ENCODE measurements at regions not wholly inside any gene's neighbourhood (a gene's known extent, or its start where the extent isn't known, plus 50 kb on each side); places are given as distances from the start of the nearest gene placed in this dataset.

- Mint-ChIP-seq H3K9me3 (ENCODE audit: unreplicated experiment) (no peaks in the 10 kb centered on the region), H3K4me3 (ENCODE audit: unreplicated experiment) (no peak overlapping the region), H3K4me1 (ENCODE audit: unreplicated experiment) (no peaks in the 10 kb centered on the region), H3K27ac (ENCODE audit: unreplicated experiment) (no peak overlapping the region), H3K27me3 (ENCODE audit: unreplicated experiment) (no peaks in the 10 kb centered on the region), H3K36me3 (ENCODE audit: low read depth, unreplicated experiment) (no peaks in the 10 kb centered on the region)
- no peak for DNase-seq (ENCODE audit: low spot score)
- no peak for TF ChIP-seq CTCF (IDR thresholded peaks at IDR 0.05; ENCODE audit: unreplicated experiment)
Measured at GRCh38 chr2:15049096-15049993, 416.8 kb downstream of the LRATD1 start.

GRCh38 chr2:15050483-15050882, 418.0 kb downstream of the LRATD1 start:
- Mint-ChIP-seq H3K4me3 (ENCODE audit: unreplicated experiment) (no peak overlapping the region), H3K36me3 (ENCODE audit: low read depth, unreplicated experiment) (no peaks in the 10 kb centered on the region), H3K27me3 (ENCODE audit: unreplicated experiment) (no peaks in the 10 kb centered on the region), H3K27ac (ENCODE audit: unreplicated experiment) (no peak overlapping the region), H3K9me3 (ENCODE audit: unreplicated experiment) (no peaks in the 10 kb centered on the region), H3K4me1 (ENCODE audit: unreplicated experiment) (no peaks in the 10 kb centered on the region)
- no peak for TF ChIP-seq CTCF (IDR thresholded peaks at IDR 0.05; ENCODE audit: unreplicated experiment)
- no peak for DNase-seq (ENCODE audit: low spot score)

GRCh38 chr2:15053542-15053941, 421.0 kb downstream of the LRATD1 start:
- Mint-ChIP-seq H3K4me3 (ENCODE audit: unreplicated experiment) (no peak overlapping the region), H3K27me3 (ENCODE audit: unreplicated experiment) (no peaks in the 10 kb centered on the region), H3K9me3 (ENCODE audit: unreplicated experiment) (no peaks in the 10 kb centered on the region), H3K27ac (ENCODE audit: unreplicated experiment) (no peak overlapping the region), H3K36me3 (ENCODE audit: low read depth, unreplicated experiment) (no peaks in the 10 kb centered on the region), H3K4me1 (ENCODE audit: unreplicated experiment) (no peaks in the 10 kb centered on the region)
- DNase-seq (ENCODE audit: low spot score) = no peak
- no peak for TF ChIP-seq CTCF (IDR thresholded peaks at IDR 0.05; ENCODE audit: unreplicated experiment)

- no peak for DNase-seq (ENCODE audit: low spot score)
- no peaks in the 10 kb centered on the region for H3K4me1 Mint-ChIP-seq (ENCODE audit: unreplicated experiment)
- H3K4me3 Mint-ChIP-seq (ENCODE audit: unreplicated experiment) = no peak overlapping the region
- no peak overlapping the region for H3K27ac Mint-ChIP-seq (ENCODE audit: unreplicated experiment)
- H3K27me3 Mint-ChIP-seq (ENCODE audit: unreplicated experiment) = no peaks in the 10 kb centered on the region
- no peaks in the 10 kb centered on the region for H3K9me3 Mint-ChIP-seq (ENCODE audit: unreplicated experiment)
- no peaks in the 10 kb centered on the region for H3K36me3 Mint-ChIP-seq (ENCODE audit: low read depth, unreplicated experiment)
- TF ChIP-seq CTCF (IDR thresholded peaks at IDR 0.05; ENCODE audit: unreplicated experiment) = peak; percentile 45
Measured at GRCh38 chr2:15058015-15058720, 425.7 kb downstream of the LRATD1 start.

- no peaks in the 10 kb centered on the region for H3K27me3 Mint-ChIP-seq (ENCODE audit: unreplicated experiment)
- TF ChIP-seq CTCF (IDR thresholded peaks at IDR 0.05; ENCODE audit: unreplicated experiment) = no peak
- no peak overlapping the region for H3K4me3 Mint-ChIP-seq (ENCODE audit: unreplicated experiment)
- no peaks in the 10 kb centered on the region for H3K36me3 Mint-ChIP-seq (ENCODE audit: low read depth, unreplicated experiment)
- H3K27ac Mint-ChIP-seq (ENCODE audit: unreplicated experiment) = no peak overlapping the region
- no peaks in the 10 kb centered on the region for H3K4me1 Mint-ChIP-seq (ENCODE audit: unreplicated experiment)
- H3K9me3 Mint-ChIP-seq (ENCODE audit: unreplicated experiment) = no peaks in the 10 kb centered on the region
- no peak for DNase-seq (ENCODE audit: low spot score)
Measured at GRCh38 chr2:15058721-15059157, 426.2 kb downstream of the LRATD1 start.

Data from endothelial cell (in vitro differentiated cells).